Tibial nerve (tissue), 3 donors: ENCODE measurements at regions not wholly inside any gene's neighbourhood (a gene's known extent, or its start where the extent isn't known, plus 50 kb on each side); places are given as distances from the start of the nearest gene placed in this dataset.

Experiments
- CTCF ChIP-seq, 5 experiments: fragments of 200-600 bp in 3 of 5; fragments of 450-650 bp in 2 of 5; sonication (generic) in 3 of 5; IDR thresholded peaks; one replicate each; pipeline ENCODE4 v1.5.1; 2016 to 2019; ENCODE audit warnings: antibody characterized with exemption in 5 of 5, mild to moderate bottlenecking in 3 of 5, moderate library complexity in 2 of 5
- POLR2A ChIP-seq, 2 donors: fragments of 450-650 bp; IDR thresholded peaks; one replicate each; pipeline ENCODE4 v1.6.1; 2017; ENCODE audit warnings: antibody characterized with exemption in 2 of 2, mild to moderate bottlenecking in 2 of 2, moderate library complexity in 2 of 2

- TF ChIP-seq CTCF (IDR thresholded peaks at IDR 0.05) (no peak), POLR2A (IDR thresholded peaks at IDR 0.05) (no peak)
Measured at GRCh38 chr10:121131426-121132265, 280.5 kb downstream of the WDR11 start.
